ENCODE measurements at regions not wholly inside any gene's neighbourhood (a gene's known extent, or its start where the extent isn't known, plus 50 kb on each side); places are given as distances from the start of the nearest gene placed in this dataset.

GRCh38 chr1:55317673-55318072 is 102.5 kb upstream of the USP24 start:
- TF ChIP-seq POLR2AphosphoS5 (IDR thresholded peaks at IDR 0.05; ENCODE audit: low read depth, low read length) (no peak), POLR2A (IDR thresholded peaks at IDR 0.05; ENCODE audit: low read depth, low read length) (no peak), TAF1 (IDR thresholded peaks at IDR 0.05; ENCODE audit: borderline replicate concordance, low read depth, low read length) (no peak)
